Keratinocyte (primary cell): ENCODE measurements at regions not wholly inside any gene's neighbourhood (a gene's known extent, or its start where the extent isn't known, plus 50 kb on each side); places are given as distances from the start of the nearest gene placed in this dataset.

Experiments
- DNase-seq: peaks from one replicate; pipeline ENCODE4 v3.0.0-alpha.2; 2011; ENCODE audit warnings: low read depth, missing footprints, low spot score
- FAIRE-seq: peaks from 2 replicates; lab custom pipeline; 2011; peaks lifted over from hg19 to GRCh38; lab: Jason Lieb, UNC
- H2AFZ ChIP-seq: 2 replicates; pipeline ENCODE4 v1.6.0; 2012; ENCODE audit warnings: low read length, control low read depth, inconsistent platforms; ENCODE audit not compliant: control insufficient read depth
- H3K27ac ChIP-seq: 2 replicates; pipeline ENCODE4 v1.5.1; 2011; ENCODE audit warnings: low read length; ENCODE audit not compliant: control insufficient read depth, insufficient read depth
- H3K27me3 ChIP-seq: 3 replicates; pipeline ENCODE4 v1.6.0; 2011; ENCODE audit warnings: low read length; ENCODE audit not compliant: control insufficient read depth, insufficient read depth; ENCODE audit errors: extremely low read depth
- H3K36me3 ChIP-seq, 2 experiments: 2 replicates in 1 of 2; 3 replicates in 1 of 2; pipeline ENCODE4 v1.5.1; 2011; ENCODE audit warnings: low read length in 2 of 2, mild to moderate bottlenecking in 1 of 2; ENCODE audit not compliant: control insufficient read depth in 2 of 2, insufficient read depth in 2 of 2; ENCODE audit errors: extremely low read depth in 1 of 2
- H3K4me1 ChIP-seq: 3 replicates; pipeline ENCODE4 v1.5.1; 2011; ENCODE audit warnings: low read length; ENCODE audit not compliant: control insufficient read depth, insufficient read depth; ENCODE audit errors: extremely low read depth
- H3K4me2 ChIP-seq: 3 replicates; pipeline ENCODE4 v1.6.0; 2011; ENCODE audit warnings: low read depth, low read length; ENCODE audit not compliant: control insufficient read depth, insufficient read depth; ENCODE audit errors: extremely low read depth
- H3K4me3 ChIP-seq, 3 experiments: fragments of 200-600 bp in 1 of 3; sonication (generic) in 1 of 3; 2 replicates in 2 of 3; 3 replicates in 1 of 3; pipeline ENCODE4 v1.5.1; 2011 to 2016; ENCODE audit warnings: low read length in 3 of 3, mild to moderate bottlenecking in 3 of 3, control low read depth in 2 of 3, inconsistent platforms in 1 of 3, low read depth in 1 of 3, mixed read lengths in 1 of 3, mixed run types in 1 of 3, moderate library complexity in 1 of 3; ENCODE audit not compliant: control insufficient read depth in 2 of 3, insufficient read depth in 2 of 3; ENCODE audit errors: extremely low read depth in 1 of 3
- H3K79me2 ChIP-seq: 2 replicates; pipeline ENCODE4 v1.6.0; 2012; ENCODE audit warnings: low read length; ENCODE audit not compliant: control insufficient read depth, insufficient read depth
- H3K9ac ChIP-seq: 3 replicates; pipeline ENCODE4 v1.6.0; 2011; ENCODE audit warnings: low read length; ENCODE audit not compliant: control insufficient read depth, insufficient read depth; ENCODE audit errors: extremely low read depth
- H3K9me1 ChIP-seq: 3 replicates; pipeline ENCODE4 v1.6.0; 2011; ENCODE audit warnings: low read length; ENCODE audit not compliant: control insufficient read depth, insufficient read depth; ENCODE audit errors: extremely low read depth
- H3K9me3 ChIP-seq: 2 replicates; pipeline ENCODE4 v1.5.1; 2012; ENCODE audit warnings: low read depth, low read length; ENCODE audit not compliant: control insufficient read depth
- H4K20me1 ChIP-seq: 3 replicates; pipeline ENCODE4 v1.6.0; 2011; ENCODE audit warnings: low read length; ENCODE audit not compliant: control insufficient read depth, insufficient read depth; ENCODE audit errors: extremely low read depth
- CTCF ChIP-seq, 3 experiments: IDR thresholded peaks in 1 of 3; conservative IDR thresholded peaks in 1 of 3; optimal IDR thresholded peaks in 1 of 3; 2 replicates in 2 of 3; 3 replicates in 1 of 3; pipeline versions ENCODE3 to v1.5.1; 2011; ENCODE audit warnings: low read length in 3 of 3, mild to moderate bottlenecking in 3 of 3, moderate library complexity in 2 of 3, control low read depth in 1 of 3, inconsistent platforms in 1 of 3; ENCODE audit not compliant: insufficient read depth in 2 of 3; ENCODE audit errors: extremely low read depth in 1 of 3
- EZH2 ChIP-seq: IDR thresholded peaks from one replicate; pipeline ENCODE4 v1.6.1; 2012; ENCODE audit warnings: inconsistent platforms, mild to moderate bottlenecking, low read length, moderate library complexity
- dilution Hi-C: fragments of 300-500 bp; cut with MboI; formaldehyde crosslinking; loops from one replicate; pipeline ENCODE4 v1.7.0; 2020; ENCODE audit warnings: low sequenced_read_pairs; ENCODE audit not compliant: extremely low pct_ligation_motif_present

GRCh38 chr11:80831374-80831773 lies 1390.5 kb upstream of the TENM4 start:
- no peaks in the 10 kb centered on the region for H4K20me1 ChIP-seq
- no peak overlapping the region for H2AFZ ChIP-seq
- no peaks in the 10 kb centered on the region for H3K9me1 ChIP-seq
- no peak for FAIRE-seq
- H3K4me1 ChIP-seq, result no peaks in the 10 kb centered on the region
- no peak for DNase-seq
- dilution Hi-C loops, result no loop called here
- no peak overlapping the region for H3K9ac ChIP-seq
- H3K4me2 ChIP-seq, result no peak overlapping the region
- H3K9me3 ChIP-seq, result no peaks in the 10 kb centered on the region
- no peaks in the 10 kb centered on the region for H3K27me3 ChIP-seq
- H3K27ac ChIP-seq, result no peak overlapping the region
- no peaks in the 10 kb centered on the region for H3K79me2 ChIP-seq
- no peak overlapping the region for H3K4me3 ChIP-seq
- no peak for TF ChIP-seq EZH2
- no peak for TF ChIP-seq CTCF (optimal IDR thresholded peaks at IDR 0.05 in 1 of 3, IDR thresholded peaks at IDR 0.05 in 1 of 3, conservative IDR thresholded peaks at IDR 0.05 in 1 of 3; ENCODE audit: extremely low read depth in 1 of 3, insufficient read depth in 2 of 3, low read length in 3 of 3)
- no peaks in the 10 kb centered on the region for H3K36me3 ChIP-seq

- H3K79me2 ChIP-seq, result no peaks in the 10 kb centered on the region
- H3K4me1 ChIP-seq, result no peaks in the 10 kb centered on the region
- H2AFZ ChIP-seq, result no peak overlapping the region
- H4K20me1 ChIP-seq, result no peaks in the 10 kb centered on the region
- DNase-seq (no peak), FAIRE-seq (no peak)
- H3K27ac ChIP-seq, result no peak overlapping the region
- no peaks in the 10 kb centered on the region for H3K9me3 ChIP-seq
- TF ChIP-seq CTCF (optimal IDR thresholded peaks at IDR 0.05 in 1 of 3, IDR thresholded peaks at IDR 0.05 in 1 of 3, conservative IDR thresholded peaks at IDR 0.05 in 1 of 3; ENCODE audit: extremely low read depth in 1 of 3, insufficient read depth in 2 of 3, low read length in 3 of 3) (no peak), EZH2 (no peak)
- H3K4me2 ChIP-seq, result no peak overlapping the region
- H3K9me1 ChIP-seq, result no peaks in the 10 kb centered on the region
- H3K9ac ChIP-seq, result no peak overlapping the region
- H3K36me3 ChIP-seq, result no peaks in the 10 kb centered on the region
- H3K4me3 ChIP-seq, result no peak overlapping the region
- dilution Hi-C loops, result no loop called here
- H3K27me3 ChIP-seq, result no peaks in the 10 kb centered on the region
Observed at GRCh38 chr11:80827781-80828180, 1387.0 kb upstream of the TENM4 start.
